A549 (cell line): ENCODE measurements at regions not wholly inside any gene's neighbourhood (a gene's known extent, or its start where the extent isn't known, plus 50 kb on each side); places are given as distances from the start of the nearest gene placed in this dataset.

Experiments used
- ATAC-seq, 2 experiments: fragments of 200-7000 bp in 1 of 2; fragments of >200 bp in 1 of 2; cut with Nextera tagmentation in 1 of 2; cut with Tn5 transposase in 1 of 2; 3 replicates each; pipeline versions ENCODE4 v1.8.0 to v1.9.1; 2018 to 2020; ENCODE audit warnings: mild to moderate bottlenecking in 1 of 2, moderate library complexity in 1 of 2
- CTCF ChIA-PET: fragments of 300-600 bp; sonication (Branson Sonifier 250); formaldehyde crosslinking; extraction: SDS; loops from one replicate; lab custom pipeline; 2021; ENCODE audit warnings: antibody characterized with exemption, inconsistent platforms; lab: Yijun Ruan, JAX
- POLR2A ChIA-PET: fragments of 350-600 bp; formaldehyde crosslinking; extraction: SDS; loops from one replicate; lab custom pipeline; 2021; ENCODE audit warnings: antibody characterized with exemption, inconsistent platforms; lab: Yijun Ruan, JAX
- DNase-seq, 2 experiments: peaks; one replicate each; pipeline versions ENCODE4 v3.0.0 to v3.0.0-alpha.2; 2011 to 2016; ENCODE audit warnings: low read depth in 1 of 2, low spot score in 1 of 2
- FAIRE-seq: peaks from 2 replicates; lab custom pipeline; 2011; peaks lifted over from hg19 to GRCh38; lab: Jason Lieb, UNC
- H3K27ac ChIP-seq, 2 experiments: fragments of >200 bp; sonication (Bioruptor Twin); formaldehyde crosslinking; 3 replicates each; pipeline ENCODE4 v1.5.1; 2016 to 2017
- H3K4me1 ChIP-seq: fragments of >200 bp; sonication (Bioruptor Twin); formaldehyde crosslinking; 3 replicates; pipeline ENCODE4 v1.6.1; 2016
- H3K4me2 ChIP-seq: fragments of >200 bp; sonication (Bioruptor Twin); formaldehyde crosslinking; 3 replicates; pipeline ENCODE4 v1.6.1; 2016
- H3K4me3 ChIP-seq: fragments of >200 bp; sonication (Bioruptor Twin); formaldehyde crosslinking; 3 replicates; pipeline ENCODE4 v1.5.1; 2016
- H3K9me3 ChIP-seq: fragments of >200 bp; sonication (Bioruptor Twin); formaldehyde crosslinking; 3 replicates; pipeline ENCODE4 v1.6.1; 2016
- CBX2 ChIP-seq: fragments of 200-600 bp; sonication (generic); IDR thresholded peaks from 2 replicates; pipeline ENCODE4 v1.6.1; 2016; ENCODE audit warnings: low read depth, mild to moderate bottlenecking, borderline replicate concordance
- CBX8 ChIP-seq: fragments of 200-600 bp; sonication (generic); IDR thresholded peaks from 2 replicates; pipeline ENCODE4 v1.6.1; 2016
- EHF ChIP-seq: fragments of 250-450 bp; sonication (Bioruptor Pico); IDR thresholded peaks from 2 replicates; pipeline ENCODE4 v1.5.0; 2020; ENCODE audit warnings: mild to moderate bottlenecking
- FOSB ChIP-seq: fragments of 250-450 bp; sonication (Bioruptor Pico); IDR thresholded peaks from 2 replicates; pipeline ENCODE4 v1.5.0; 2020; ENCODE audit warnings: mild to moderate bottlenecking, moderate library complexity
- KDM5A ChIP-seq: fragments of 200-600 bp; sonication (generic); IDR thresholded peaks from 2 replicates; pipeline ENCODE4 v1.6.1; 2016; ENCODE audit warnings: antibody characterized with exemption, mild to moderate bottlenecking
- MAFK ChIP-seq: fragments of 450-650 bp; IDR thresholded peaks from 2 replicates; pipeline ENCODE4 v1.6.1; 2014; ENCODE audit not compliant: partially characterized antibody
- NFE2L2 ChIP-seq: fragments of 150-350 bp; conservative IDR thresholded peaks from 2 replicates; pipeline ENCODE4 v1.6.1; 2014; ENCODE audit warnings: low read length
- NR3C1 ChIP-seq: fragments of >200 bp; sonication (Bioruptor Twin); formaldehyde crosslinking; IDR thresholded peaks from 3 replicates; pipeline ENCODE4 v1.6.1; 2017
- PHF8 ChIP-seq: fragments of 200-600 bp; sonication (generic); IDR thresholded peaks from 2 replicates; pipeline ENCODE4 v1.6.1; 2016; ENCODE audit warnings: low read depth, mild to moderate bottlenecking, antibody characterized with exemption, moderate library complexity, borderline replicate concordance
- RARB ChIP-seq: fragments of 250-450 bp; sonication (Bioruptor Pico); IDR thresholded peaks from 2 replicates; pipeline ENCODE4 v1.8.0; 2021; ENCODE audit warnings: mild to moderate bottlenecking, moderate library complexity
- RNF2 ChIP-seq: fragments of 200-600 bp; sonication (generic); IDR thresholded peaks from 2 replicates; pipeline ENCODE4 v1.6.1; 2016; ENCODE audit warnings: low read depth, mild to moderate bottlenecking, antibody characterized with exemption, moderate library complexity, borderline replicate concordance
- SMC3 ChIP-seq: fragments of >200 bp; sonication (Bioruptor Twin); formaldehyde crosslinking; IDR thresholded peaks from 3 replicates; pipeline ENCODE4 v1.6.1; 2018; ENCODE audit warnings: inconsistent platforms
- ZFP36 ChIP-seq: fragments of 450-650 bp; IDR thresholded peaks from 2 replicates; pipeline ENCODE4 v1.6.1; 2014; ENCODE audit warnings: borderline replicate concordance; ENCODE audit not compliant: partially characterized antibody
- ZSCAN20 ChIP-seq: fragments of 250-450 bp; sonication (Bioruptor Pico); IDR thresholded peaks from 2 replicates; pipeline ENCODE4 v1.8.0; 2022; ENCODE audit warnings: mild to moderate bottlenecking, moderate library complexity
- WGBS: methylation state at CpG from one replicate; pipeline ENCODE4 v1.1.6; 2017; ENCODE audit errors: missing lambda C conversion rate; 5-methylcytosine and 5-hydroxymethylcytosine counted together
- TF ChIP-seq, protein P1 (sequence below): fragments of 250-450 bp; sonication (Bioruptor Pico); IDR thresholded peaks from 2 replicates; pipeline ENCODE4 v1.5.0; 2020; ENCODE audit warnings: low read depth, mild to moderate bottlenecking, moderate library complexity
- TF ChIP-seq, protein P2 (sequence below): IDR thresholded peaks from 2 replicates; pipeline ENCODE4 v1.6.1; 2012
- TF ChIP-seq, protein P3 (sequence below): IDR thresholded peaks from 2 replicates; pipeline ENCODE4 v1.6.1; 2012; ENCODE audit warnings: low read depth, borderline replicate concordance
- TF ChIP-seq, protein P4 (sequence below): fragments of 150-350 bp; IDR thresholded peaks from 2 replicates; pipeline ENCODE4 v1.6.1; 2014; ENCODE audit warnings: low read depth, mild to moderate bottlenecking, low read length

DNA sequence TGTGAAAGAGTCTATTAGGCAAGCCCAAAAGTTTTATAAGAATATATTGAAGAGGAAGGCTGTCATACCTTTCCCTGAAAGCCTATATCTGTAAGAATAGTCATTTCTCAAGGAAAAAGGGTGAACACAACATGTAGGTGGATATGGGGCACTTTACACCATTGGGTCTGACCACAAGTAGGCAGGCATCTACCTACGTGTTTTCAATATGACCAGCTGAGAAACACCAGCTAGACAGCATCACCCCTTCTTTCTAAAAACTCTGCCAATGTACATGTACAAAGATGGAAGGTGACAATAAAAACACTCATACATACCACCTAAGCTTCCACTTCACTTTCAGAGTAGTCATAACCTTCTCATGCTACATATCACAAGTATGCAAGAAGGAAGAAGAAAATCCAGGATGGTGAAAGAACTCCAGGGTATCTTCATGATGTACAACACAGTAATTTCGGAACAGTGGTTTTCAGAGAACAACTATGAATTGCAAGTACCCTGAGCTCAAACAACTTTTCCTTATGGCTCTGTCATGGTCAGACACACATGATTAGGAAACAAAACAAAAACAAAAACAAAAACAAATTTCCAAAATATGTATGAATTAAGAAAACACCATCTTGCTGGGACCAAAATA lies 98.5 kb upstream of the ADGRL2 start:
- CTCF ChIA-PET = no interaction called here
- H3K27ac ChIP-seq = peak overlapping the region; percentile 63 to 75; a peak in 5 of 6 replicates
- no peak for FAIRE-seq
- H3K9me3 ChIP-seq = no peaks in the 10 kb centered on the region
- peak overlapping the region; percentile 87 for H3K4me2 ChIP-seq
- TF ChIP-seq ZSCAN20 (no peak), CBX2 (no peak)
- TF ChIP-seq, protein P1, sequence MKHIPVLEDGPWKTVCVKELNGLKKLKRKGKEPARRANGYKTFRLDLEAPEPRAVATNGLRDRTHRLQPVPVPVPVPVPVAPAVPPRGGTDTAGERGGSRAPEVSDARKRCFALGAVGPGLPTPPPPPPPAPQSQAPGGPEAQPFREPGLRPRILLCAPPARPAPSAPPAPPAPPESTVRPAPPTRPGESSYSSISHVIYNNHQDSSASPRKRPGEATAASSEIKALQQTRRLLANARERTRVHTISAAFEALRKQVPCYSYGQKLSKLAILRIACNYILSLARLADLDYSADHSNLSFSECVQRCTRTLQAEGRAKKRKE = no peak
- ATAC-seq = no peak
- DNase-seq = no peak
- no peak overlapping the region for H3K4me3 ChIP-seq
- POLR2A ChIA-PET = interaction anchor here (0.6 kb wide), 1 partner anchor 23 kb away, joined by 3 read pairs; no protein-coding TSS in a partner anchor
- WGBS = 79% methylated on average over 2 of the region's 2 CpGs
- H3K4me1 ChIP-seq = peaks cover 41% of the 10 kb centered on the region

DNA sequence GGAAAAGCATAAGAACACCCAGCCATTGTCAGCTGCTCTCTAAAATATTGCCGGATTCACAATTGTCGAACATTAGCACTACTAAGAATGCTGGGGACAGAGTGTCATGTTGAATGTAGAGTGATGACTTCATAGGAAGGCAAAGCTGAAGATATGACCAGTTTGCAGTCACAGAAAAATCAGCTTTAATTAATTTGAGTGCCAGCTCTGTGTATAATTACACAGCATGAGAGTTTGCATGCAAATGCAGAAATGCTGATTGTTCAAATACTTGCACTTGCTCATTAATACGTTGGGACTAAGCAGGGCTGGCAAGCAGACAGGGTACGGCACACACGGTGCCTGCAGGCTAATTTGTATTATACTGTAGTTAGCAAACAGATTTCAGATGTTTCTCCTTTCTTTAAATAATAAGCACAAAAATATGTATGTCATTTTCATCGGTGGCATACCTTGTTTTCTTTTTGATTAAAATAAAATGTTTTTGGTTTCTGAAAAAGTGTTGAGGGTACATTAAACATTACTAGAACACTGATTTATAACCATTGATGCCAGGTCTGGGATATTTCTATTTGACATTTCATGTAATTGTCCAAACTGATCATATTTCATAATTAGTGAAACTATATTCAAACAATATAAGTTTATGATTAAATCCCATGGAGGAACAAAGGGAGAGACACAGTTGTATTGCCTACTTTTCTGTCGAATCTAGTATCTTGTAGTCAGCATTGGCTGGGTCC lies 99.8 kb upstream of the ADGRL2 start:
- H3K27ac ChIP-seq = peak overlapping the region in 1 of 2 experiments; percentile 63; a peak in 1 of 6 replicates
- no peak for ATAC-seq
- TF ChIP-seq, protein P2, sequence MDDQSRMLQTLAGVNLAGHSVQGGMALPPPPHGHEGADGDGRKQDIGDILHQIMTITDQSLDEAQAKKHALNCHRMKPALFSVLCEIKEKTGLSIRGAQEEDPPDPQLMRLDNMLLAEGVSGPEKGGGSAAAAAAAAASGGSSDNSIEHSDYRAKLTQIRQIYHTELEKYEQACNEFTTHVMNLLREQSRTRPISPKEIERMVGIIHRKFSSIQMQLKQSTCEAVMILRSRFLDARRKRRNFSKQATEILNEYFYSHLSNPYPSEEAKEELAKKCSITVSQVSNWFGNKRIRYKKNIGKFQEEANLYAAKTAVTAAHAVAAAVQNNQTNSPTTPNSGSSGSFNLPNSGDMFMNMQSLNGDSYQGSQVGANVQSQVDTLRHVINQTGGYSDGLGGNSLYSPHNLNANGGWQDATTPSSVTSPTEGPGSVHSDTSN = no peak
- TF ChIP-seq, protein P3, sequence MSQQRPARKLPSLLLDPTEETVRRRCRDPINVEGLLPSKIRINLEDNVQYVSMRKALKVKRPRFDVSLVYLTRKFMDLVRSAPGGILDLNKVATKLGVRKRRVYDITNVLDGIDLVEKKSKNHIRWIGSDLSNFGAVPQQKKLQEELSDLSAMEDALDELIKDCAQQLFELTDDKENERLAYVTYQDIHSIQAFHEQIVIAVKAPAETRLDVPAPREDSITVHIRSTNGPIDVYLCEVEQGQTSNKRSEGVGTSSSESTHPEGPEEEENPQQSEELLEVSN = no peak
- TF ChIP-seq, all 56 proteins: peak for 0
- Histone ChIP-seq H3K4me1 (peaks cover 30% of the 10 kb centered on the region), H3K4me3 (no peak overlapping the region), H3K4me2 (no peak overlapping the region), H3K9me3 (no peaks in the 10 kb centered on the region)
- no peak for DNase-seq
- 87% methylated on average over 7 of the region's 7 CpGs for WGBS
- ChIA-PET CTCF (no interaction called here), POLR2A (no interaction called here)
- FAIRE-seq = no peak

DNA sequence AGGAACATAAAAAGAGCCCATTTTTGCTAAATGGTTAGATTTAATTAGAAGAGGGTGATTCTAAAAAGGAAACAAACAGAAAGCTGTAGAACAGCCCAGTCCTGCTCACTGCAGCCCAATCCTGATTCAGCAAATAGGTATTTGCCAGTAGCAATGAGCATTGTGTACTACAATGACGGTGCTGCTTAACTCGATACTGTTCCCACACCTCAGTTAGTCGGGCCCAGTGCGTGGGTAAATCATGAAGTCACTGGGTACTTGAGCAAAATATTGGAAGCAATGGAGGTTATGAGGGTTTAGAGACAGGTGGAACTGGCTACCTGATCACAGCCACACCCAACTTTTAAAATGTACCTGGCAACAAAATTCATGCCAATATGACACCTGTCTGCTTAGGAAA lies 101.5 kb upstream of the ADGRL2 start:
- WGBS = 24% methylated on average over 4 of the region's 4 CpGs
- peak in 1 of 2 experiments; percentile 65; a peak in 3 of 6 replicates for ATAC-seq
- no peak overlapping the region for H3K4me3 ChIP-seq
- peak in 1 of 2 experiments; percentile 44 for DNase-seq
- POLR2A ChIA-PET = no interaction called here
- no peak for FAIRE-seq
- TF ChIP-seq SMC3 (no peak), MAFK (peak; percentile 58), CBX8 (no peak)
- H3K4me1 ChIP-seq = peaks cover 25% of the 10 kb centered on the region
- no peaks in the 10 kb centered on the region for H3K9me3 ChIP-seq
- CTCF ChIA-PET = no interaction called here
- peak overlapping the region; percentile 47 for H3K4me2 ChIP-seq
- peak overlapping the region in 1 of 2 experiments; percentile 42; a peak in 1 of 6 replicates for H3K27ac ChIP-seq

DNA sequence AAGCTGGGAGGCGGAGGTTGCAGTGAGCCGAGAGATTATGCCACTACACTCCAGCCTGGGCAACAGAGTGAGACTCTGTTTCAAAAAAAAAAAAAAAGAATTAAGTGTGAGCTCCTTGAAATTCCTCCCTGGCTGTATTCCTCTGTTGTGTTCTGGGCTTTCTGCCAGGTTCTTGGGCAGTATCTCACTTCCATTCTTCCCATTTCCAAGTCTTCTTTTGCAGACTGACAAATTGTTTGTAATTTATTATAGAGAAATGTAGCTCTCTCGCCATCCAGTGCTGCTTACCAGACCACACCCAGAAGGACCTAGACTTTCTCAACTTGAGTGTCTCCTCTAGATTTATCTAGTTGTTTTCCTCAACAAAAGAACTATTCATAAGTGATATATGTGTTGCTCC lies 105.0 kb upstream of the ADGRL2 start:
- H3K4me1 ChIP-seq = peaks cover 4% of the 10 kb centered on the region; the same call in 1 of the 3 replicates
- POLR2A ChIA-PET = no interaction called here
- TF ChIP-seq RNF2 = no peak
- TF ChIP-seq, protein P2 = no peak
- TF ChIP-seq PHF8 = no peak
- no peak for TF ChIP-seq NFE2L2
- TF ChIP-seq ZFP36 = no peak
- no peak for TF ChIP-seq NR3C1
- no peak for TF ChIP-seq EHF (CRISPR knock-in tag)
- TF ChIP-seq, protein P4, sequence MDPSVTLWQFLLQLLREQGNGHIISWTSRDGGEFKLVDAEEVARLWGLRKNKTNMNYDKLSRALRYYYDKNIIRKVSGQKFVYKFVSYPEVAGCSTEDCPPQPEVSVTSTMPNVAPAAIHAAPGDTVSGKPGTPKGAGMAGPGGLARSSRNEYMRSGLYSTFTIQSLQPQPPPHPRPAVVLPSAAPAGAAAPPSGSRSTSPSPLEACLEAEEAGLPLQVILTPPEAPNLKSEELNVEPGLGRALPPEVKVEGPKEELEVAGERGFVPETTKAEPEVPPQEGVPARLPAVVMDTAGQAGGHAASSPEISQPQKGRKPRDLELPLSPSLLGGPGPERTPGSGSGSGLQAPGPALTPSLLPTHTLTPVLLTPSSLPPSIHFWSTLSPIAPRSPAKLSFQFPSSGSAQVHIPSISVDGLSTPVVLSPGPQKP = no peak
- no peak for TF ChIP-seq KDM5A
- no peak for TF ChIP-seq RARB (CRISPR knock-in tag)
- TF ChIP-seq FOSB = no peak
- TF ChIP-seq CBX8 = no peak
- TF ChIP-seq, all 56 proteins: peak for 0
- Histone ChIP-seq H3K4me3 (no peak overlapping the region), H3K9me3 (no peaks in the 10 kb centered on the region), H3K27ac (no peak overlapping the region), H3K4me2 (0 out of 3 replicates have a peak overlapping the region, but pooled peaks have one; percentile 1)
- CTCF ChIA-PET = no interaction called here
- WGBS = 60% methylated on average over 3 of the region's 3 CpGs
- ATAC-seq (no peak), DNase-seq (peak in 1 of 2 experiments; percentile 18), FAIRE-seq (no peak)
